IMR-90 (cell line): ENCODE measurements at regions not wholly inside any gene's neighbourhood (a gene's known extent, or its start where the extent isn't known, plus 50 kb on each side); places are given as distances from the start of the nearest gene placed in this dataset.

Experiments used
- ATAC-seq: fragments of 200-7000 bp; cut with Tn5 transposase; 2 replicates; pipeline ENCODE4 v1.9.1; 2020; ENCODE audit warnings: low read depth, mild to moderate bottlenecking, moderate library complexity
- BruUV-seq: library from RNA; stranded (reverse); fragments of 400-500 nt; replicated peaks from 2 replicates; lab custom pipeline; 2021; lab: Mats Ljungman, UMichigan
- CTCF ChIA-PET: fragments of 300-600 bp; formaldehyde crosslinking; extraction: SDS; loops from one replicate; lab custom pipeline; 2021; ENCODE audit warnings: antibody characterized with exemption; lab: Yijun Ruan, JAX
- POLR2A ChIA-PET: fragments of 300-600 bp; sonication (Branson Sonifier 250); formaldehyde crosslinking; loops from one replicate; lab custom pipeline; 2022; ENCODE audit warnings: antibody characterized with exemption; ENCODE audit not compliant: unreplicated experiment; lab: Charles Lee
- DNase-seq: peaks from one replicate; pipeline ENCODE4 v3.0.0; 2013
- H2AFZ ChIP-seq: replicated peaks from 2 replicates; pipeline ENCODE3; 2013; ENCODE audit warnings: low read length, mild to moderate bottlenecking; ENCODE audit not compliant: poor library complexity
- H2AK5ac ChIP-seq: 2 replicates; pipeline ENCODE4 v1.6.1; 2013; ENCODE audit warnings: low read depth, low read length, inconsistent platforms
- H2AK9ac ChIP-seq: replicated peaks from 2 replicates; pipeline ENCODE3; 2013; ENCODE audit warnings: mild to moderate bottlenecking, low read depth, low read length, moderate library complexity; ENCODE audit not compliant: poor library complexity
- H2BK120ac ChIP-seq: 2 replicates; pipeline ENCODE4 v1.6.1; 2013; ENCODE audit warnings: low read depth, low read length, inconsistent platforms
- H2BK15ac ChIP-seq: 3 replicates; pipeline ENCODE4 v1.6.1; 2013; ENCODE audit warnings: low read depth, low read length, inconsistent platforms
- H2BK20ac ChIP-seq: 2 replicates; pipeline ENCODE4 v1.6.1; 2013; ENCODE audit warnings: low read depth, mild to moderate bottlenecking, inconsistent platforms, low read length, moderate library complexity
- H2BK5ac ChIP-seq: 2 replicates; pipeline ENCODE4 v1.6.1; 2013; ENCODE audit warnings: mild to moderate bottlenecking, low read depth, low read length, inconsistent platforms; ENCODE audit not compliant: poor library complexity, severe bottlenecking
- H3K14ac ChIP-seq: replicated peaks from 2 replicates; pipeline ENCODE4 v1.6.1; 2013; ENCODE audit warnings: low read depth, low read length, inconsistent platforms
- H3K18ac ChIP-seq: 2 replicates; pipeline ENCODE4 v1.6.1; 2013; ENCODE audit warnings: low read depth, low read length, control low read depth
- H3K23ac ChIP-seq: 2 replicates; pipeline ENCODE4 v1.6.1; 2013; ENCODE audit warnings: low read depth, low read length, inconsistent platforms
- H3K27ac ChIP-seq: 2 replicates; pipeline ENCODE4 v1.5.1; 2013; ENCODE audit warnings: mild to moderate bottlenecking, control low read depth, low read length; ENCODE audit not compliant: insufficient read depth
- H3K27me3 ChIP-seq: 2 replicates; pipeline ENCODE4 v1.6.1; 2013; ENCODE audit warnings: low read length; ENCODE audit not compliant: control insufficient read depth, insufficient read depth
- H3K36me3 ChIP-seq: 2 replicates; pipeline ENCODE4 v1.6.1; 2013; ENCODE audit warnings: low read length, mixed read lengths; ENCODE audit not compliant: control insufficient read depth, insufficient read depth
- H3K4ac ChIP-seq: 2 replicates; pipeline ENCODE4 v1.6.1; 2013; ENCODE audit warnings: low read depth, low read length, inconsistent platforms
- H3K4me1 ChIP-seq: 2 replicates; pipeline ENCODE4 v1.6.1; 2013; ENCODE audit warnings: low read length, mixed read lengths; ENCODE audit not compliant: control insufficient read depth, insufficient read depth
- H3K4me2 ChIP-seq: 2 replicates; pipeline ENCODE4 v1.6.1; 2013; ENCODE audit warnings: low read depth, mild to moderate bottlenecking, control low read depth, low read length, moderate library complexity
- H3K4me3 ChIP-seq: 2 replicates; pipeline ENCODE4 v1.5.1; 2013; ENCODE audit warnings: low read depth, mild to moderate bottlenecking, control low read depth, low read length, moderate library complexity; ENCODE audit not compliant: insufficient read depth
- H3K56ac ChIP-seq: 2 replicates; pipeline ENCODE4 v1.6.1; 2013; ENCODE audit warnings: low read length, inconsistent platforms; ENCODE audit not compliant: insufficient read depth; ENCODE audit errors: extremely low read depth
- H3K79me1 ChIP-seq, 2 experiments: 2 replicates each; pipeline ENCODE4 v1.6.1; 2013; ENCODE audit warnings: low read length in 2 of 2, inconsistent platforms in 1 of 2, low read depth in 1 of 2
- H3K9ac ChIP-seq: 2 replicates; pipeline ENCODE4 v1.6.1; 2013; ENCODE audit warnings: low read depth, low read length, control low read depth
- H3K9me1 ChIP-seq: 2 replicates; pipeline ENCODE4 v1.6.1; 2013; ENCODE audit warnings: low read length, inconsistent platforms; ENCODE audit not compliant: insufficient read depth
- H3K9me3 ChIP-seq: 2 replicates; pipeline ENCODE4 v1.6.1; 2013; ENCODE audit warnings: low read length; ENCODE audit not compliant: control insufficient read depth, insufficient read depth
- H4K20me1 ChIP-seq: 2 replicates; pipeline ENCODE4 v1.6.1; 2013; ENCODE audit warnings: low read length, inconsistent platforms; ENCODE audit not compliant: insufficient read depth
- H4K5ac ChIP-seq: 2 replicates; pipeline ENCODE4 v1.6.1; 2013; ENCODE audit warnings: mild to moderate bottlenecking, low read depth, low read length, control low read depth
- H4K8ac ChIP-seq, 2 experiments: 2 replicates each; pipeline ENCODE4 v1.6.1; 2013; ENCODE audit warnings: low read depth in 2 of 2, low read length in 2 of 2, control low read depth in 1 of 2, inconsistent platforms in 1 of 2
- H4K91ac ChIP-seq: 2 replicates; pipeline ENCODE4 v1.6.1; 2013; ENCODE audit warnings: low read depth, low read length, inconsistent platforms; ENCODE audit not compliant: insufficient read depth
- BHLHE40 ChIP-seq: fragments of 150-350 bp; IDR thresholded peaks from 2 replicates; pipeline ENCODE4 v1.6.1; 2016; ENCODE audit warnings: mild to moderate bottlenecking, low read depth, low read length
- CEBPB ChIP-seq: IDR thresholded peaks from 2 replicates; pipeline ENCODE4 v1.6.1; 2012; ENCODE audit warnings: low read depth, low read length, improper control_type of control experiment
- CHD1 ChIP-seq: IDR thresholded peaks from 2 replicates; pipeline ENCODE4 v1.6.1; 2012; ENCODE audit warnings: low read depth, low read length, improper control_type of control experiment
- FOS ChIP-seq: fragments of 150-350 bp; IDR thresholded peaks from 2 replicates; pipeline ENCODE4 v1.6.1; 2016; ENCODE audit warnings: low read depth, low read length
- MAFK ChIP-seq: IDR thresholded peaks from 2 replicates; pipeline ENCODE4 v1.6.1; 2012; ENCODE audit warnings: low read depth, low read length, improper control_type of control experiment
- MAZ ChIP-seq: IDR thresholded peaks from 2 replicates; pipeline ENCODE4 v1.6.1; 2012; ENCODE audit warnings: low read depth, mild to moderate bottlenecking, low read length, improper control_type of control experiment, moderate library complexity, borderline replicate concordance
- MXI1 ChIP-seq: IDR thresholded peaks from 2 replicates; pipeline ENCODE4 v1.6.1; 2012; ENCODE audit warnings: low read depth, mild to moderate bottlenecking, low read length, moderate library complexity, borderline replicate concordance
- NFE2L2 ChIP-seq: fragments of 150-350 bp; IDR thresholded peaks from 2 replicates; pipeline ENCODE4 v1.6.1; 2016; ENCODE audit warnings: low read depth, mild to moderate bottlenecking, low read length
- POLR2A ChIP-seq: IDR thresholded peaks from 2 replicates; pipeline ENCODE4 v1.6.1; 2012; ENCODE audit warnings: mild to moderate bottlenecking, low read depth, low read length
- RAD21 ChIP-seq: IDR thresholded peaks from 2 replicates; pipeline ENCODE4 v1.6.1; 2012; ENCODE audit warnings: low read length, improper control_type of control experiment
- RCOR1 ChIP-seq: IDR thresholded peaks from 2 replicates; pipeline ENCODE4 v1.6.1; 2012; ENCODE audit warnings: mild to moderate bottlenecking, low read length, improper control_type of control experiment; ENCODE audit not compliant: insufficient replicate concordance
- RFX5 ChIP-seq: IDR thresholded peaks from 2 replicates; pipeline ENCODE4 v1.8.0; 2012; ENCODE audit warnings: low read depth, mild to moderate bottlenecking, low read length, moderate library complexity
- SMC3 ChIP-seq: fragments of 150-350 bp; IDR thresholded peaks from 2 replicates; pipeline ENCODE4 v1.6.1; 2016; ENCODE audit warnings: low read depth, mild to moderate bottlenecking, antibody characterized with exemption, low read length, moderate library complexity
- dilution Hi-C: fragments of 300-500 bp; cut with HindIII; formaldehyde crosslinking; loops from one replicate; pipeline ENCODE4 v1.14.3; 2018; ENCODE audit warnings: low sequenced_read_pairs; ENCODE audit not compliant: unreplicated experiment
- in situ Hi-C: fragments of 300-500 bp; cut with MboI; formaldehyde crosslinking; loops from 3 replicates; pipeline ENCODE4 v1.14.3; 2019; ENCODE audit warnings: low sequenced_read_pairs, inconsistent platforms, mixed read lengths
- intact Hi-C: fragments of 100-400 bp; cut with micrococcal nuclease; formaldehyde crosslinking; loops from 2 replicates; pipeline ENCODE4 v1.10.0; 2022
- TF ChIP-seq, protein P1 (sequence below): fragments of 150-350 bp; IDR thresholded peaks from 2 replicates; pipeline ENCODE4 v1.6.1; 2016; ENCODE audit warnings: low read depth, mild to moderate bottlenecking, low read length, moderate library complexity, borderline replicate concordance
- TF ChIP-seq, protein P2 (sequence below): conservative IDR thresholded peaks from 2 replicates; pipeline ENCODE4 v1.5.1; 2012; ENCODE audit warnings: mild to moderate bottlenecking, low read depth, low read length, improper control_type of control experiment
- TF ChIP-seq, protein P3 (sequence below): fragments of 150-350 bp; IDR thresholded peaks from 2 replicates; pipeline ENCODE4 v1.6.1; 2017; ENCODE audit warnings: mild to moderate bottlenecking, antibody characterized with exemption, low read length, low read depth

DNA sequence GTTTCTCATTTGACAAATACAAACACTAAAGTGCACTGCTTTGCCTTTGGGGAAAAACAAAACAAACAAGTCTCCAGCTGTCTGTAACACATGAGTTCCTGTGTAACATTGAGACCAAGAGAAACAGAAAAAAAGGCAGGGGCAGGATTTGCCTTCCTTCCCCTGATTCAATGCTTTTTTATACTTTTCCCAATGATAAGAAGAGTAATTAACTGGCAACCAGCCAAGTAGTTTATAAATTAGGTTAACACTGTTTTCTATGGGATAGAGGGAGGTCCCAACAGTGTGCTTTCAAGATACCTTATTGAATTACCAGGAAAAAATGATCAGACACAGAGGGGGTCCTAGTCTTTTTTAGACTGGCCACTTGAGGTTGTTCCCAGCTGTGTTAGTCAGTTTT lies 346.8 kb downstream of the TRIM36 start:
- Histone ChIP-seq H4K5ac (no peak overlapping the region), H3K4me3 (no peak overlapping the region), H3K23ac (no peak overlapping the region), H3K9me3 (no peaks in the 10 kb centered on the region; the same call in 1 of the 2 replicates), H3K9me1 (no peaks in the 10 kb centered on the region), H3K79me1 (no peaks in the 10 kb centered on the region), H2BK20ac (no peak overlapping the region), H3K18ac (no peak overlapping the region), H3K4me1 (no peaks in the 10 kb centered on the region), H3K36me3 (no peaks in the 10 kb centered on the region), H2AK5ac (no peak overlapping the region), H2AK9ac (no peak overlapping the region), H4K91ac (no peak overlapping the region), H2BK120ac (no peak overlapping the region), H2BK15ac (no peak overlapping the region), H2AFZ (no peak overlapping the region), H2BK5ac (no peak overlapping the region), H3K27me3 (no peaks in the 10 kb centered on the region), H3K27ac (no peak overlapping the region), H3K9ac (no peak overlapping the region), H3K14ac (no peak overlapping the region), H3K4ac (no peak overlapping the region), H3K4me2 (no peak overlapping the region), H3K56ac (no peak overlapping the region), H4K20me1 (no peaks in the 10 kb centered on the region), H4K8ac (no peak overlapping the region)
- TF ChIP-seq RAD21 (no peak), RFX5 (no peak), CEBPB (no peak), CHD1 (no peak), FOS (no peak), RCOR1 (no peak), BHLHE40 (no peak), NFE2L2 (no peak), MAZ (no peak), MAFK (no peak), SMC3 (no peak), POLR2A (no peak), MXI1 (no peak)
- TF ChIP-seq, protein P1, sequence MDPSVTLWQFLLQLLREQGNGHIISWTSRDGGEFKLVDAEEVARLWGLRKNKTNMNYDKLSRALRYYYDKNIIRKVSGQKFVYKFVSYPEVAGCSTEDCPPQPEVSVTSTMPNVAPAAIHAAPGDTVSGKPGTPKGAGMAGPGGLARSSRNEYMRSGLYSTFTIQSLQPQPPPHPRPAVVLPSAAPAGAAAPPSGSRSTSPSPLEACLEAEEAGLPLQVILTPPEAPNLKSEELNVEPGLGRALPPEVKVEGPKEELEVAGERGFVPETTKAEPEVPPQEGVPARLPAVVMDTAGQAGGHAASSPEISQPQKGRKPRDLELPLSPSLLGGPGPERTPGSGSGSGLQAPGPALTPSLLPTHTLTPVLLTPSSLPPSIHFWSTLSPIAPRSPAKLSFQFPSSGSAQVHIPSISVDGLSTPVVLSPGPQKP, result no peak
- TF ChIP-seq, protein P2, sequence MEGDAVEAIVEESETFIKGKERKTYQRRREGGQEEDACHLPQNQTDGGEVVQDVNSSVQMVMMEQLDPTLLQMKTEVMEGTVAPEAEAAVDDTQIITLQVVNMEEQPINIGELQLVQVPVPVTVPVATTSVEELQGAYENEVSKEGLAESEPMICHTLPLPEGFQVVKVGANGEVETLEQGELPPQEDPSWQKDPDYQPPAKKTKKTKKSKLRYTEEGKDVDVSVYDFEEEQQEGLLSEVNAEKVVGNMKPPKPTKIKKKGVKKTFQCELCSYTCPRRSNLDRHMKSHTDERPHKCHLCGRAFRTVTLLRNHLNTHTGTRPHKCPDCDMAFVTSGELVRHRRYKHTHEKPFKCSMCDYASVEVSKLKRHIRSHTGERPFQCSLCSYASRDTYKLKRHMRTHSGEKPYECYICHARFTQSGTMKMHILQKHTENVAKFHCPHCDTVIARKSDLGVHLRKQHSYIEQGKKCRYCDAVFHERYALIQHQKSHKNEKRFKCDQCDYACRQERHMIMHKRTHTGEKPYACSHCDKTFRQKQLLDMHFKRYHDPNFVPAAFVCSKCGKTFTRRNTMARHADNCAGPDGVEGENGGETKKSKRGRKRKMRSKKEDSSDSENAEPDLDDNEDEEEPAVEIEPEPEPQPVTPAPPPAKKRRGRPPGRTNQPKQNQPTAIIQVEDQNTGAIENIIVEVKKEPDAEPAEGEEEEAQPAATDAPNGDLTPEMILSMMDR, result no peak
- TF ChIP-seq, protein P3, sequence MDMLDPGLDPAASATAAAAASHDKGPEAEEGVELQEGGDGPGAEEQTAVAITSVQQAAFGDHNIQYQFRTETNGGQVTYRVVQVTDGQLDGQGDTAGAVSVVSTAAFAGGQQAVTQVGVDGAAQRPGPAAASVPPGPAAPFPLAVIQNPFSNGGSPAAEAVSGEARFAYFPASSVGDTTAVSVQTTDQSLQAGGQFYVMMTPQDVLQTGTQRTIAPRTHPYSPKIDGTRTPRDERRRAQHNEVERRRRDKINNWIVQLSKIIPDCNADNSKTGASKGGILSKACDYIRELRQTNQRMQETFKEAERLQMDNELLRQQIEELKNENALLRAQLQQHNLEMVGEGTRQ, result no peak
- ATAC-seq (no peak), DNase-seq (no peak)
- POLR2A ChIA-PET, result no interaction called here
- no TSS peak for BruUV-seq
- dilution Hi-C loops (no loop called here), in situ Hi-C loops (no loop called here), intact Hi-C loops (no loop called here)
- CTCF ChIA-PET, result no interaction called here
